GM12878 (cell line): ENCODE measurements at regions not wholly inside any gene's neighbourhood (a gene's known extent, or its start where the extent isn't known, plus 50 kb on each side); places are given as distances from the start of the nearest gene placed in this dataset.

Experiments used
- ATAC-seq: fragments of 200-7000 bp; cut with Tn5 transposase; 3 replicates; pipeline ENCODE4 v1.9.1; 2020; ENCODE audit warnings: mild to moderate bottlenecking, moderate library complexity
- BruUV-seq: library from RNA; stranded (reverse); fragments of 400-500 nt; replicated peaks from 2 replicates; lab custom pipeline; 2021; lab: Mats Ljungman, UMichigan
- CTCF ChIA-PET: fragments of 300-600 bp; sonication (Branson Sonifier 250); formaldehyde crosslinking; extraction: SDS; loops from one replicate; lab custom pipeline; 2021; ENCODE audit warnings: inconsistent platforms; lab: Yijun Ruan, JAX
- POLR2A ChIA-PET: fragments of 350-600 bp; formaldehyde crosslinking; extraction: SDS; loops from one replicate; lab custom pipeline; 2021; ENCODE audit warnings: inconsistent platforms; lab: Charles Lee
- RAD21 ChIA-PET: fragments of 300-600 bp; sonication (Branson Sonifier 250); formaldehyde crosslinking; loops from one replicate; lab custom pipeline; 2023; ENCODE audit warnings: antibody characterized with exemption; ENCODE audit not compliant: unreplicated experiment; lab: Charles Lee
- SMC1A ChIA-PET: fragments of 300-600 bp; sonication (Branson Sonifier 250); formaldehyde crosslinking; loops from one replicate; lab custom pipeline; 2023; ENCODE audit not compliant: unreplicated experiment, uncharacterized antibody; lab: Charles Lee
- DNase-seq: peaks from one replicate; pipeline ENCODE4 v3.0.0-alpha.2; 2011; ENCODE audit warnings: low read depth, low spot score
- FAIRE-seq: peaks from 3 replicates; lab custom pipeline; 2011; peaks lifted over from hg19 to GRCh38; lab: Jason Lieb, UNC
- H2AFZ ChIP-seq: 2 replicates; pipeline ENCODE4 v1.6.0; 2011; ENCODE audit warnings: low read depth, low read length, control low read depth; ENCODE audit not compliant: control insufficient read depth
- H3K27ac ChIP-seq: 2 replicates; pipeline ENCODE4 v1.5.1; 2011; ENCODE audit warnings: control low read depth; ENCODE audit not compliant: control insufficient read depth, insufficient read depth
- H3K27me3 ChIP-seq, 2 experiments: replicated peaks in 1 of 2; 2 replicates each; pipeline versions ENCODE4 v1.6.0 to v1.6.1; 2011; ENCODE audit warnings: low read length in 1 of 2; ENCODE audit not compliant: control insufficient read depth in 2 of 2, insufficient read depth in 2 of 2
- H3K36me3 ChIP-seq, 2 experiments: 2 replicates each; pipeline ENCODE4 v1.5.1; 2011; ENCODE audit warnings: low read length in 1 of 2; ENCODE audit not compliant: control insufficient read depth in 2 of 2, insufficient read depth in 2 of 2
- H3K4me1 ChIP-seq: 2 replicates; pipeline ENCODE4 v1.6.1; 2011; ENCODE audit warnings: mild to moderate bottlenecking, low read length, moderate library complexity, mixed read lengths; ENCODE audit not compliant: control insufficient read depth, insufficient read depth
- H3K4me2 ChIP-seq: 2 replicates; pipeline ENCODE4 v1.6.0; 2011; ENCODE audit warnings: control low read depth; ENCODE audit not compliant: control insufficient read depth, insufficient read depth
- H3K4me3 ChIP-seq: fragments of 200-600 bp; sonication (generic); 2 replicates; pipeline ENCODE4 v1.5.1; 2016
- H3K79me2 ChIP-seq: 2 replicates; pipeline ENCODE4 v1.6.0; 2011; ENCODE audit warnings: low read length; ENCODE audit not compliant: control insufficient read depth, insufficient read depth
- H3K9ac ChIP-seq: 2 replicates; pipeline ENCODE4 v1.8.0; 2011; ENCODE audit warnings: low read length, control low read depth, mixed read lengths; ENCODE audit not compliant: control insufficient read depth, insufficient read depth
- H3K9me3 ChIP-seq: replicated peaks from 3 replicates; pipeline ENCODE4 v1.5.1; 2011; ENCODE audit warnings: mild to moderate bottlenecking, low read length; ENCODE audit not compliant: control insufficient read depth, insufficient read depth
- H4K20me1 ChIP-seq: 2 replicates; pipeline ENCODE4 v1.6.0; 2011; ENCODE audit not compliant: control insufficient read depth, insufficient read depth
- ATF7 ChIP-seq: fragments of 450-650 bp; IDR thresholded peaks from 2 replicates; pipeline ENCODE4 v1.6.1; 2016; ENCODE audit warnings: low read depth, mild to moderate bottlenecking
- BHLHE40 ChIP-seq, 2 experiments: fragments of 450-650 bp in 1 of 2; IDR thresholded peaks; 2 replicates each; pipeline ENCODE4 v1.6.1; 2011 to 2017; ENCODE audit warnings: low read depth in 2 of 2, borderline replicate concordance in 1 of 2, improper control_type of control experiment in 1 of 2, low read length in 1 of 2, mild to moderate bottlenecking in 1 of 2
- CREM ChIP-seq: IDR thresholded peaks from 2 replicates; pipeline ENCODE4 v1.6.1; 2014; ENCODE audit warnings: antibody characterized with exemption, low read depth
- DPF2 ChIP-seq: fragments of 450-650 bp; IDR thresholded peaks from 2 replicates; pipeline ENCODE4 v1.6.1; 2017; ENCODE audit warnings: mild to moderate bottlenecking
- EP300 ChIP-seq, 2 experiments: fragments of 150-350 bp in 1 of 2; IDR thresholded peaks; 2 replicates each; pipeline ENCODE4 v1.6.1; 2011 to 2012; ENCODE audit warnings: low read depth in 2 of 2, low read length in 2 of 2, borderline replicate concordance in 1 of 2, improper control_type of control experiment in 1 of 2, inconsistent platforms in 1 of 2; ENCODE audit not compliant: control insufficient read depth in 1 of 2
- IKZF1 ChIP-seq: fragments of 450-650 bp; conservative IDR thresholded peaks from 2 replicates; pipeline ENCODE4 v1.6.1; 2017; ENCODE audit warnings: antibody characterized with exemption, mild to moderate bottlenecking
- IKZF2 ChIP-seq, 2 experiments: fragments of 450-650 bp; IDR thresholded peaks; 2 replicates each; pipeline ENCODE4 v1.6.1; 2017; ENCODE audit warnings: mild to moderate bottlenecking in 2 of 2, moderate library complexity in 2 of 2
- MEF2B ChIP-seq: fragments of 450-650 bp; IDR thresholded peaks from 2 replicates; pipeline ENCODE4 v1.6.1; 2018; ENCODE audit warnings: mild to moderate bottlenecking, moderate library complexity; ENCODE audit not compliant: partially characterized antibody, poor library complexity, severe bottlenecking
- MTA2 ChIP-seq: fragments of 450-650 bp; IDR thresholded peaks from 2 replicates; pipeline ENCODE4 v1.6.1; 2016; ENCODE audit warnings: low read depth, mild to moderate bottlenecking, moderate library complexity
- MTA3 ChIP-seq: IDR thresholded peaks from 2 replicates; pipeline ENCODE4 v1.6.1; 2012; ENCODE audit warnings: low read length, inconsistent platforms, borderline replicate concordance
- MYB ChIP-seq: fragments of 150-350 bp; IDR thresholded peaks from 2 replicates; pipeline ENCODE4 v1.6.1; 2014; ENCODE audit warnings: mild to moderate bottlenecking, low read depth, low read length, borderline replicate concordance
- POLR2AphosphoS5 ChIP-seq: IDR thresholded peaks from 2 replicates; pipeline ENCODE4 v1.6.1; 2011; ENCODE audit warnings: mild to moderate bottlenecking, low read length, inconsistent platforms
- POU2F2 ChIP-seq: IDR thresholded peaks from 3 replicates; pipeline ENCODE4 v1.6.1; 2011; ENCODE audit warnings: low read depth, mild to moderate bottlenecking, low read length, borderline replicate concordance
- RB1 ChIP-seq: fragments of 450-650 bp; formaldehyde crosslinking; IDR thresholded peaks from 2 replicates; pipeline ENCODE4 v1.6.1; 2017; ENCODE audit warnings: mild to moderate bottlenecking, borderline replicate concordance
- RBBP5 ChIP-seq: fragments of 200-600 bp; sonication (generic); conservative IDR thresholded peaks from 2 replicates; pipeline ENCODE4 v1.6.1; 2016
- RUNX3 ChIP-seq: IDR thresholded peaks from 2 replicates; pipeline ENCODE4 v1.6.1; 2012; ENCODE audit warnings: low read length, inconsistent platforms
- SMAD1 ChIP-seq: fragments of 450-650 bp; IDR thresholded peaks from 2 replicates; pipeline ENCODE4 v1.6.1; 2018; ENCODE audit warnings: mild to moderate bottlenecking, low read depth; ENCODE audit not compliant: partially characterized antibody
- ZNF207 ChIP-seq: fragments of 450-650 bp; IDR thresholded peaks from 2 replicates; pipeline ENCODE4 v1.6.1; 2014; ENCODE audit warnings: antibody characterized with exemption, mild to moderate bottlenecking, borderline replicate concordance
- WGBS: methylation state at CpG from one replicate; pipeline ENCODE4 v1.1.6; 2016; ENCODE audit warnings: low lambda C conversion rate; ENCODE audit not compliant: insufficient replicate concordance, insufficient coverage; ENCODE audit errors: missing lambda C conversion rate; 5-methylcytosine and 5-hydroxymethylcytosine counted together
- in situ Hi-C: fragments of 300-500 bp; cut with MboI; formaldehyde crosslinking; loops from 9 replicates; pipeline ENCODE4 v1.14.3; 2018; ENCODE audit warnings: mixed read lengths
- intact Hi-C: fragments of 100-400 bp; cut with micrococcal nuclease; formaldehyde crosslinking; loops from one replicate; pipeline ENCODE4 v1.14.2; 2022; ENCODE audit not compliant: unreplicated experiment
- TF ChIP-seq, protein P1 (sequence below): fragments of 450-650 bp; IDR thresholded peaks from 2 replicates; pipeline ENCODE4 v1.6.1; 2017; ENCODE audit warnings: mild to moderate bottlenecking, moderate library complexity
- TF ChIP-seq, protein P2 (sequence below): fragments of 450-650 bp; IDR thresholded peaks from 2 replicates; pipeline ENCODE4 v1.6.1; 2017; ENCODE audit warnings: borderline replicate concordance

DNA sequence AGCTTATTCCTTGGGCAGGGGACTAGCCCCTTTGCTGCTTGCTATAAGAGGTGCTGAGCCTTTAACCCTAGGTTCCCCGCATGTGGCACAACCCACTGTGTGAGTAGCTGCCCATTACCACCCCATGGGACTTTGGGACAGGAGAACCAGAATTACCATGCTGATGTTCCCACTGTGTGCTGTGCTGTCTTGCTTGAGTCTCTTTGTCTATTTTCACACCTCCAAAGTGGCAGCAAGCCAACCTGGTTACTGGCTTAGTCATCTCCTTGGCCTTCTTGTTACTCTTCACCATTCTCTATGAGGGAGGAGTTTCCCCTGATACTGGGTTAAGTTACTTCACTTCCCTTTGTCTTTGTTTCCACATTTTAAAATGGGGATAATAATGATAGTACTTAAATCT is 73.4 kb upstream of the ETV6 start:
- in situ Hi-C loops, result loop anchor here (5.0 kb wide), 1 partner anchor 186 kb away; no protein-coding TSS in a partner anchor
- ATAC-seq (peak; percentile 53), DNase-seq (peak; percentile 86), FAIRE-seq (no peak)
- Histone ChIP-seq H3K4me2 (no peak overlapping the region), H3K27ac (peak overlapping the region; percentile 89), H3K36me3 (no peaks in the 10 kb centered on the region), H3K9me3 (peaks cover 19% of the 10 kb centered on the region), H3K27me3 (no peaks in the 10 kb centered on the region), H3K4me3 (no peak overlapping the region), H3K4me1 (peaks cover 43% of the 10 kb centered on the region), H4K20me1 (no peaks in the 10 kb centered on the region), H3K9ac (no peak overlapping the region), H2AFZ (no peak overlapping the region), H3K79me2 (no peaks in the 10 kb centered on the region; the same call in none of the 2 replicates)
- ChIA-PET SMC1A (interaction anchor here (0.7 to 11.5 kb wide), 8 partner anchors 11 to 459 kb away, joined by 3 to 225 read pairs (median 26); no protein-coding TSS in a partner anchor), CTCF (interaction anchor here (1.5 to 6.1 kb wide), 3 partner anchors 11 to 758 kb away, joined by 5 to 63 read pairs (median 6); no protein-coding TSS in a partner anchor), RAD21 (interaction anchor here (0.8 to 4.3 kb wide), 6 partner anchors 12 to 183 kb away, joined by 3 to 32 read pairs (median 4); no protein-coding TSS in a partner anchor), POLR2A (interaction anchor here (0.6 to 3.3 kb wide), 4 partner anchors 11 to 34 kb away, joined by 3 to 16 read pairs (median 6); no protein-coding TSS in a partner anchor)
- BruUV-seq, result no TSS peak
- intact Hi-C loops, result loop anchor here (5.0 kb wide), 1 partner anchor 1146 kb away; no protein-coding TSS in a partner anchor
- 29% methylated on average over 1 of the region's 1 CpG for WGBS
- no peak for TF ChIP-seq RB1
- TF ChIP-seq RUNX3, result 0 out of 2 replicates have a peak, but pooled peaks have one; percentile 12
- TF ChIP-seq MTA3, result peak; percentile 21; the same call in 1 of the 2 replicates
- no peak for TF ChIP-seq POLR2AphosphoS5
- peak; percentile 34; the same call in 1 of the 2 replicates for TF ChIP-seq MTA2
- TF ChIP-seq CREM, result no peak
- TF ChIP-seq, protein P1, sequence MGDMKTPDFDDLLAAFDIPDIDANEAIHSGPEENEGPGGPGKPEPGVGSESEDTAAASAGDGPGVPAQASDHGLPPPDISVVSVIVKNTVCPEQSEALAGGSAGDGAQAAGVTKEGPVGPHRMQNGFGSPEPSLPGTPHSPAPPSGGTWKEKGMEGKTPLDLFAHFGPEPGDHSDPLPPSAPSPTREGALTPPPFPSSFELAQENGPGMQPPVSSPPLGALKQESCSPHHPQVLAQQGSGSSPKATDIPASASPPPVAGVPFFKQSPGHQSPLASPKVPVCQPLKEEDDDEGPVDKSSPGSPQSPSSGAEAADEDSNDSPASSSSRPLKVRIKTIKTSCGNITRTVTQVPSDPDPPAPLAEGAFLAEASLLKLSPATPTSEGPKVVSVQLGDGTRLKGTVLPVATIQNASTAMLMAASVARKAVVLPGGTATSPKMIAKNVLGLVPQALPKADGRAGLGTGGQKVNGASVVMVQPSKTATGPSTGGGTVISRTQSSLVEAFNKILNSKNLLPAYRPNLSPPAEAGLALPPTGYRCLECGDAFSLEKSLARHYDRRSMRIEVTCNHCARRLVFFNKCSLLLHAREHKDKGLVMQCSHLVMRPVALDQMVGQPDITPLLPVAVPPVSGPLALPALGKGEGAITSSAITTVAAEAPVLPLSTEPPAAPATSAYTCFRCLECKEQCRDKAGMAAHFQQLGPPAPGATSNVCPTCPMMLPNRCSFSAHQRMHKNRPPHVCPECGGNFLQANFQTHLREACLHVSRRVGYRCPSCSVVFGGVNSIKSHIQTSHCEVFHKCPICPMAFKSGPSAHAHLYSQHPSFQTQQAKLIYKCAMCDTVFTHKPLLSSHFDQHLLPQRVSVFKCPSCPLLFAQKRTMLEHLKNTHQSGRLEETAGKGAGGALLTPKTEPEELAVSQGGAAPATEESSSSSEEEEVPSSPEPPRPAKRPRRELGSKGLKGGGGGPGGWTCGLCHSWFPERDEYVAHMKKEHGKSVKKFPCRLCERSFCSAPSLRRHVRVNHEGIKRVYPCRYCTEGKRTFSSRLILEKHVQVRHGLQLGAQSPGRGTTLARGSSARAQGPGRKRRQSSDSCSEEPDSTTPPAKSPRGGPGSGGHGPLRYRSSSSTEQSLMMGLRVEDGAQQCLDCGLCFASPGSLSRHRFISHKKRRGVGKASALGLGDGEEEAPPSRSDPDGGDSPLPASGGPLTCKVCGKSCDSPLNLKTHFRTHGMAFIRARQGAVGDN, result peak; percentile 65
- peak; percentile 35; the same call in 1 of the 3 replicates for TF ChIP-seq POU2F2
- 0 out of 2 replicates have a peak, but pooled peaks have one; percentile 44 for TF ChIP-seq IKZF1
- TF ChIP-seq, protein P2, sequence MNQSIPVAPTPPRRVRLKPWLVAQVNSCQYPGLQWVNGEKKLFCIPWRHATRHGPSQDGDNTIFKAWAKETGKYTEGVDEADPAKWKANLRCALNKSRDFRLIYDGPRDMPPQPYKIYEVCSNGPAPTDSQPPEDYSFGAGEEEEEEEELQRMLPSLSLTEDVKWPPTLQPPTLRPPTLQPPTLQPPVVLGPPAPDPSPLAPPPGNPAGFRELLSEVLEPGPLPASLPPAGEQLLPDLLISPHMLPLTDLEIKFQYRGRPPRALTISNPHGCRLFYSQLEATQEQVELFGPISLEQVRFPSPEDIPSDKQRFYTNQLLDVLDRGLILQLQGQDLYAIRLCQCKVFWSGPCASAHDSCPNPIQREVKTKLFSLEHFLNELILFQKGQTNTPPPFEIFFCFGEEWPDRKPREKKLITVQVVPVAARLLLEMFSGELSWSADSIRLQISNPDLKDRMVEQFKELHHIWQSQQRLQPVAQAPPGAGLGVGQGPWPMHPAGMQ, result no peak
- TF ChIP-seq MEF2B, result peak; percentile 79
- TF ChIP-seq SMAD1, result peak; percentile 82
- TF ChIP-seq MYB, result no peak
- 0 out of 4 replicates have a peak, but pooled peaks of 1 of the 2 experiments have one; percentile 8 for TF ChIP-seq BHLHE40 (IDR thresholded peaks at IDR 0.05; ENCODE audit: borderline replicate concordance in 1 of 2, low read depth in 2 of 2, low read length in 1 of 2)
- TF ChIP-seq IKZF2 (IDR thresholded peaks at IDR 0.05), result peak; percentile 15 to 33; a peak in 2 of 4 replicates
- TF ChIP-seq RBBP5, result no peak
- TF ChIP-seq ZNF207, result no peak
- 0 out of 2 replicates have a peak, but pooled peaks have one; percentile 59 for TF ChIP-seq DPF2
- TF ChIP-seq ATF7, result 0 out of 2 replicates have a peak, but pooled peaks have one; percentile 35
- no peak for TF ChIP-seq EP300 (IDR thresholded peaks at IDR 0.05; ENCODE audit: borderline replicate concordance in 1 of 2, control insufficient read depth in 1 of 2, low read depth in 2 of 2, low read length in 2 of 2)
